Activated naive CD4-positive, alpha-beta T cell treated with anti-CD3 and anti-CD28 coated beads for 36 hours (primary cell): ENCODE measurements at regions not wholly inside any gene's neighbourhood (a gene's known extent, or its start where the extent isn't known, plus 50 kb on each side); places are given as distances from the start of the nearest gene placed in this dataset.

Experiments used
- CTCF ChIA-PET: fragments of 350-600 bp; sonication (Branson Sonifier 250); formaldehyde crosslinking; loops from one replicate; lab custom pipeline; 2021; ENCODE audit warnings: antibody characterized with exemption; lab: Charles Lee
- DNase-seq: peaks from one replicate; pipeline ENCODE4 v3.0.0-alpha.2; 2020
- H3K27ac Mint-ChIP-seq: one replicate; pipeline ENCODE4 v1.8.0; 2021; ENCODE audit warnings: mild to moderate bottlenecking, mixed read lengths
- H3K27me3 Mint-ChIP-seq: one replicate; pipeline ENCODE4 v1.8.0; 2021; ENCODE audit warnings: low read depth, mixed read lengths
- H3K36me3 Mint-ChIP-seq: one replicate; pipeline ENCODE4 v1.8.0; 2021; ENCODE audit warnings: low read depth, mixed read lengths
- H3K4me1 Mint-ChIP-seq: one replicate; pipeline ENCODE4 v1.8.0; 2021; ENCODE audit warnings: low read depth, mixed read lengths
- H3K4me3 Mint-ChIP-seq: one replicate; pipeline ENCODE4 v1.8.0; 2021; ENCODE audit warnings: mild to moderate bottlenecking, moderate library complexity, mixed read lengths
- H3K9me3 Mint-ChIP-seq: one replicate; pipeline ENCODE4 v1.8.0; 2021; ENCODE audit warnings: mixed read lengths
- intact Hi-C: fragments of 100-400 bp; cut with micrococcal nuclease; formaldehyde crosslinking; loops from one replicate; pipeline ENCODE4 v1.15.1; 2023

DNA sequence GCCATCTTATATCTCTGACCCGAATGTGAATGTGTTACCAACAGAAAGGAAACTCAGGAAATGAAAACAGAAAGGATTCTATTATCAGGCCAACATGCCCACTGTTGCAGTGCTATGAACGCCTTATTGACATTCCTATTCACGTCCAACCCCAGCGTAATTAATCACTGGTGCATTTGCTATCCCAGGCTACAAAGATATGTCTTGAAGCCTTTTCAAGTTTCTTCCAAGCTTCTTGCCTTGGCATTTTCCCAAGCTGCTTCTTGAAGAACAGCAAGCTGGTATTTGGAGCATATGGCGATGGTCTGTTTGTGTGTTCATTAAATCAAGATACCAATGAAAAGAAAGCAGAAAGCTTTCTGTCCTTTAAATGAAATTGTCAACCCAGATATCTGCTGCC is 579.2 kb upstream of the ZNF462 start:
- H3K36me3 Mint-ChIP-seq, result no peaks in the 10 kb centered on the region
- CTCF ChIA-PET, result no interaction called here
- no peak overlapping the region for H3K4me3 Mint-ChIP-seq
- H3K27ac Mint-ChIP-seq, result no peak overlapping the region
- H3K9me3 Mint-ChIP-seq, result peaks cover 11% of the 10 kb centered on the region
- H3K27me3 Mint-ChIP-seq, result no peaks in the 10 kb centered on the region
- H3K4me1 Mint-ChIP-seq, result no peaks in the 10 kb centered on the region
- intact Hi-C loops, result no loop called here
- no peak for DNase-seq

DNA sequence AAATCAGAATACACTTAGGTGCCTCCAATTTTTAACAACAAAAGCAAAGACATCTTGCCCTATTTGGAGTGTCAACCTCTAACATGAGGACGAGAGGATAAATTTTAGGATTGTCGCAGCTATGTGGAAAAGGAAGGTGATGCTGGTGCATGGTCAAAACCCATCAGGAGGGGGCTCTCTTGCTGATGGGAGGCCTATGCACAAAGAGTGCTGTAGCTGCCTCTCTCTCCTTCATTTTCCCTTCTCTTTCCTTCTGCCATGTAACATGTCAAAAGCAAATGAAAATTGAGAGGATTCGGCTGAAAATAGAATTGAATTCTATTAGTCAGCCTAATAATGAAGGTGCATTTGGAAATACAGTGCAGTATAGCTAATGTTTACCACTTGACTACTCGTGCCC is 578.7 kb upstream of the ZNF462 start:
- intact Hi-C loops, result no loop called here
- DNase-seq, result no peak
- no peaks in the 10 kb centered on the region for H3K4me1 Mint-ChIP-seq

DNA sequence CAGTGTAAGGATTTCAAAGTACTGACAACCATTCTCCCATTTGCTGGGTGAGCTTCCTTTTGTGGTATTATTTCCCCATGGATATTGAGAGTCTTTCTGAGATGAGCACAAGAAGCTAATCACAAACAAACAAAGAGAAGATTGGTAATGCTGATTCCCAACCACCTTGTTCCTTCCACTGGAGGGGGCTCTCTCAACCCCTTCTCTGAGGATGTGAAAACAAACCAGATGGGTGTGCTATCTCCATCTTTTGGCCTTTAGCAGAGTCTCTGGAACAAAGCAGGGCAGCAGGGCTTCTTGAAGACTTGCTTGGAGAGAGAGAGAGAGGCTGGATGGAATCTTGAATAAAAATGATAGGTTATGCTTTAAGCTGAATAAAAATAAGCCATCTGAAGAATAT is 576.7 kb upstream of the ZNF462 start:
- no peaks in the 10 kb centered on the region for H3K27me3 Mint-ChIP-seq
- no peaks in the 10 kb centered on the region for H3K4me1 Mint-ChIP-seq
- H3K9me3 Mint-ChIP-seq, result peaks cover 14% of the 10 kb centered on the region
- no peak overlapping the region for H3K4me3 Mint-ChIP-seq
- DNase-seq, result no peak
- CTCF ChIA-PET, result interaction anchor here (0.7 kb wide), 1 partner anchor 663 kb away, joined by 3 read pairs; no protein-coding TSS in a partner anchor
- H3K27ac Mint-ChIP-seq, result no peak overlapping the region
- H3K36me3 Mint-ChIP-seq, result no peaks in the 10 kb centered on the region
- intact Hi-C loops, result no loop called here

More for the DNA sequence above, 578.7 kb upstream of the ZNF462 start:
- Mint-ChIP-seq H3K4me3 (no peak overlapping the region), H3K9me3 (peaks cover 14% of the 10 kb centered on the region), H3K27ac (no peak overlapping the region), H3K27me3 (no peaks in the 10 kb centered on the region), H3K36me3 (no peaks in the 10 kb centered on the region)
- CTCF ChIA-PET, result no interaction called here

DNA sequence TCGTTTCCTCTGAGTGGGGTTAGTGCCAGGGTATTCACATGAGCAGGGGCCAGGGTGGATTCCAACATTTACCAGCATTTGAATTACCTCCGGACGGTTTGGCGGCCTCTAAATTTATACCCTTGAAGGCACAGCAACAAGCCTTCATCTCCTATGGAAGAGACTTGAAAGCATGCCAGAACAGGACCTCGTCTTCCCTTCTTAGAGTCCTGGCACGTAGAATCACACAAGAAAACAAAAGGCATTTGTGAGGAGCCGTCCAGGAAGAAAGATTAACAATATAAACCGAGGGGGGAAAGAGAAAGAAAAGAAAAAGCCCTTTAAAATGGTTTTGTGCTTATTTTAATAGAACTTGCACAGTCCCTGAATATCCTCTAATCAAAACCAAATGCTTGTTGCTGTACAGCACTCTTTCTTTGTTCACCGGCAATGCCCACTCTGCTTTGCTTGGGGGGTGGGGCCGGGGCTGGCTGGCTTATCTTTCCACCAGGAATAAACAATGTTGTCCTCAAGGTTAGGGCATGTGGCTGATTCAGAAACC is 575.8 kb upstream of the ZNF462 start:
- DNase-seq, result no peak
- Mint-ChIP-seq H3K27ac (no peak overlapping the region), H3K4me1 (no peaks in the 10 kb centered on the region), H3K27me3 (no peaks in the 10 kb centered on the region), H3K36me3 (no peaks in the 10 kb centered on the region), H3K9me3 (peaks cover 16% of the 10 kb centered on the region), H3K4me3 (no peak overlapping the region)
- intact Hi-C loops, result no loop called here
- CTCF ChIA-PET, result interaction anchor here (0.7 kb wide), 1 partner anchor 662 kb away, joined by 3 read pairs; no protein-coding TSS in a partner anchor

DNA sequence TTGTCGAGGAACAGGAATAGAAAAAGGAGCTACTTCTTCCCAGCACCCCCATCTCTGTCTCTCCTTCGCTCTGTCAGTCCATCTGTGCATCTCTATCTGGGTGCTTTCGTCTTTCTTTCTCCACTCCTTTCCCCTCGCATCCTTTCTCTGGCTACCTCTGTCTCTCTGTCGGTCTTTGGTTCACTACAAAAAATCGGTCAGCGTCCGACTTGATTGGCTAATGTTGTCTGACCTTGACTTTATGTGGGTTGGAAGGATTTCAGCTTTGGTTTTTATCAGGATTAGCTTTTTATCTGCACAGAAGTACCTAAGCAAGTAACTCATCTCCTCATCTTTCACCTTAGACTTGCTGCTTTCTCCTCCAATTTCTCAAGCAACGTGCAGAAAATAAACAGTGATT is 575.2 kb upstream of the ZNF462 start:
- Mint-ChIP-seq H3K27me3 (no peaks in the 10 kb centered on the region), H3K4me1 (no peaks in the 10 kb centered on the region), H3K36me3 (no peaks in the 10 kb centered on the region), H3K9me3 (peaks cover 15% of the 10 kb centered on the region), H3K4me3 (no peak overlapping the region), H3K27ac (no peak overlapping the region)
- CTCF ChIA-PET, result no interaction called here
- no peak for DNase-seq
- intact Hi-C loops, result no loop called here

DNA sequence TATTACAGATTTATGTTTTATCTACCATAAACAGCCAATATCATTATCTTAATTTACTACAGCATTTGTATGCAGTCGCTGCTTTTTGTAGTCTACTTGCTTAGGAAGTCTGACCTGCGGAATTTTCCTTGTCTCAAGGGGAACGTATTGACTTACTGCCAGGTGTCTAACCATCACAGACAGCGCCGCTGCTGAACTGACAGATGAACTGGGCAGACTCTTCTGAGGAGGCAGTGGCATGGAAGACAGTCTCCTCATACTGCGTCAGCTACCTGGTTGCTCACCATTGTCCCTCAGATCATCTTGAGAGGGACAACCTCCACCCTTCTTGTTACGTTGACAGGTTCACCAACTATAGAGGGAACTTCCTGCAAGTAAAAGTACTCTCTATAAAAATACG is 574.3 kb upstream of the ZNF462 start:
- Mint-ChIP-seq H3K36me3 (no peaks in the 10 kb centered on the region), H3K4me3 (no peak overlapping the region), H3K27me3 (no peaks in the 10 kb centered on the region), H3K27ac (no peak overlapping the region), H3K9me3 (peaks cover 12% of the 10 kb centered on the region), H3K4me1 (no peaks in the 10 kb centered on the region)
- CTCF ChIA-PET, result no interaction called here
- intact Hi-C loops, result no loop called here
- no peak for DNase-seq

DNA sequence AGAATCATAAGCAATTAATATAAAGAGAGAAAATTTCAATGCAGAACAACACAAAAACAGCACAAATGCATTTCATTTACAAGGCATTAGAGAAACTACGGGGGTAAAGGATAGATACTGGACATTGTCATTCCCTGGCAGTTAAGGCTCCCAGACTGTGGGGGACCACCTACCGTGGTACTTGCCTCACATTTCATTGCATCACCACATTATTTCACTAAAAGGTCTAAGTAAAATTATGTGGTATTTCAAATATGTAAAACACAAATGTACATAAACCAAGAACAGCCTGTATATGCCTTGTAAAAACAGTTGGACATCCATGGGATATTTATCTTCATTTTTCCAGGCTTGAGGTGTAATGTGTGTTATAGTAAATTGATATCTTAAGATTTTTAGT is 571.2 kb upstream of the ZNF462 start:
- H3K36me3 Mint-ChIP-seq, result no peaks in the 10 kb centered on the region
- CTCF ChIA-PET, result no interaction called here
- H3K4me3 Mint-ChIP-seq, result no peak overlapping the region
- intact Hi-C loops, result no loop called here
- H3K27me3 Mint-ChIP-seq, result no peaks in the 10 kb centered on the region
- H3K27ac Mint-ChIP-seq, result no peak overlapping the region
- DNase-seq, result no peak
- no peaks in the 10 kb centered on the region for H3K4me1 Mint-ChIP-seq
- H3K9me3 Mint-ChIP-seq, result peaks cover 12% of the 10 kb centered on the region

DNA sequence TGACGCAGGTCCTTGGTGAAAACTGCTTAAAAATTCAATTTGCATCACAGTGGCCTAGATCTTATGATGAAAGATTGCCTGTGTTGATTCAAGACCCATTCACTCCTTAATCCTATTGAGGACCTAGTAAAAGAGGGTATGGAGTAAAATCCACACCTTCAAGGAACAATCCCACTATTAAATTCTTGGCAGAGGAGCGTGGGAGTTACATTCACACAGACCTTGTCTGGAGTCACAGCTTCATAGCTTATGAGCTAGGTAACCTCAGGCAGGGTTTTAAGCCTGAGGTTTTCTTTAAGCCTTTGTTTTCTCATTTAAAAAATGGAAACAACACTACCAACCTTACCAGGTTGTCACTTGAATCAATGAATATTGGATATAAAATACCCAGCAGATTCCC is 566.5 kb upstream of the ZNF462 start:
- Mint-ChIP-seq H3K27ac (no peak overlapping the region), H3K36me3 (no peaks in the 10 kb centered on the region), H3K9me3 (peaks cover 8% of the 10 kb centered on the region), H3K4me3 (no peak overlapping the region), H3K27me3 (no peaks in the 10 kb centered on the region), H3K4me1 (no peaks in the 10 kb centered on the region)
- intact Hi-C loops, result no loop called here
- CTCF ChIA-PET, result no interaction called here
- DNase-seq, result no peak

DNA sequence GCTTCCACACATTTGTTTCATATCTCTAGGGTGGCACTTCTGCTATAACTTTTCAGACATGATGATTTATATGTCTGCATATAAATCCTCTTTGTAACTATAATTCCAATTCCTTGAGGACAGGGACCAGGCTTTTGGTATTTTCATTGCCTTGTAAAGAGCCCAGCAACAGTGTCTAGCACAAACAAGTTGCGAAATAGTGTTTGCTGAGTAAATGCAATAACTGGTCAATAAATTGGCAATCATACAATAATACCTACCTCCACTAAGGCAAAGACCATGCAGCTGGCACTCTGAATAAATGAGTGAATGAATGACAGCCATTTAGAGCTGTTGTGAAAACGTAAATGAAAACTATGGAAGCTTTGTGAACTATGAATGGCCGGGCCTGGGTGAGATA is 564.0 kb upstream of the ZNF462 start:
- no peak for DNase-seq
- peaks cover 9% of the 10 kb centered on the region for H3K9me3 Mint-ChIP-seq
- no peaks in the 10 kb centered on the region for H3K4me1 Mint-ChIP-seq
- CTCF ChIA-PET, result no interaction called here
- H3K36me3 Mint-ChIP-seq, result no peaks in the 10 kb centered on the region
- no peak overlapping the region for H3K4me3 Mint-ChIP-seq
- intact Hi-C loops, result no loop called here
- no peak overlapping the region for H3K27ac Mint-ChIP-seq
- no peaks in the 10 kb centered on the region for H3K27me3 Mint-ChIP-seq

DNA sequence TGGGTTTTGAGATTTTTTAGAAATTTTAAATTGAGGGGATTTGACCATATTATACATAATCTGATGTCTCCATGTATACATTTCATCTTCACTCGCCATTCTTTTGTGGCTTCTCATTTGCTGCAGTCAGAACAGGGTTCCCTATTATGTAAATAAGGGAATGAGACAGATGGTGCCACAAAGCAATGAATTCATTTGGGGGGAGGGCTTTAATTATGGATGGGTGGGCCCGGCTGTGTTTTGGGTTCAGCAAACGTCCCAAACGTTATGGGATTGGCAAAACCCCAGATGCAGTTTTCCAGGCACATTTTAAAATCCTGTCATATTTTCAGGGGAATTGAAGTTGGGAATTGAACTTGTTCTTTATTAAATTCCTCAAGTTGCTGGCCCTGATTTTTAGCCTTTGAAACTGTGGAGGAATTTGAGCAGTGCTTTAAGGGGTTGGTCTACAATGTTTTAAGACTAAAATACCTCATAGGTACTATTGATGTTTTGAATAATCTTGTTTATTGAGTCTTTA is 558.5 kb upstream of the ZNF462 start:
- Mint-ChIP-seq H3K27me3 (no peaks in the 10 kb centered on the region), H3K9me3 (peaks cover 6% of the 10 kb centered on the region), H3K36me3 (no peaks in the 10 kb centered on the region)

DNA sequence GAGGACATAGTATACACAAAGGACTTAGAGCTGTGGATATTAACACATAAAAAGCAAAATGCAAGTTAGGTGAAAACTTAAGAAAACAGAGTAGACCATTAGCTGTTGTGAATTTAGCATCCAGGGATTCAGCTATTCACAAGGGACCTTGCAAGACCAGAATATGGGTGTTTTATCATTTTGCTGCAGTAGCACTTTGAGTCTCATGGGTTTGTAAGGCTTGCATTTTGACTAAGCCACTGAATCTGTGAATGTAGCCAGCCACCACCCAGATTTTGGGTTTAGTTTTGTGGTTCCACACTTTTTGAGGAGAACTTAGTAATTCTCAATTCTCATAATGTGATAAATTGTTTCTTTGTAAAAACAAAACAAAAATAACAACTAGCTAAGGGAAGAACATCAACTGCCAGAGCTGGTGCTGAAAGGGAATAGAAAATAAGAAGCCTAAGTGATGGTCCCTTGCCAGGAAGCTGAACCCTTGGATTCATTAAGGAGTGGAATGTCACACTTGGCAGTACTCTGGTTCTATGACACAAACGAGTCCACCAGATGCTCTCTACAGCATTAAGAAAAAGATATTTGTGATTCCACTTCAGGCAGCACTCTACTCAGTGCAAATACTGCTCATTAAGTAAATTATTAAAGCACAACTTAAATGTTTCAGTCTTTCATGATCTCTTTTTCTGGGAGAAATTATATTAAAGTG is 557.4 kb upstream of the ZNF462 start:
- intact Hi-C loops, result no loop called here
- H3K9me3 Mint-ChIP-seq, result peaks cover 6% of the 10 kb centered on the region
- CTCF ChIA-PET, result no interaction called here
- no peak overlapping the region for H3K4me3 Mint-ChIP-seq
- no peak overlapping the region for H3K27ac Mint-ChIP-seq
- H3K36me3 Mint-ChIP-seq, result no peaks in the 10 kb centered on the region
- no peaks in the 10 kb centered on the region for H3K4me1 Mint-ChIP-seq
- H3K27me3 Mint-ChIP-seq, result no peaks in the 10 kb centered on the region
- no peak for DNase-seq

More for the DNA sequence above, 558.5 kb upstream of the ZNF462 start:
- intact Hi-C loops, result no loop called here
- CTCF ChIA-PET, result no interaction called here
- Mint-ChIP-seq H3K27ac (no peak overlapping the region), H3K4me1 (no peaks in the 10 kb centered on the region), H3K4me3 (no peak overlapping the region)
- no peak for DNase-seq

DNA sequence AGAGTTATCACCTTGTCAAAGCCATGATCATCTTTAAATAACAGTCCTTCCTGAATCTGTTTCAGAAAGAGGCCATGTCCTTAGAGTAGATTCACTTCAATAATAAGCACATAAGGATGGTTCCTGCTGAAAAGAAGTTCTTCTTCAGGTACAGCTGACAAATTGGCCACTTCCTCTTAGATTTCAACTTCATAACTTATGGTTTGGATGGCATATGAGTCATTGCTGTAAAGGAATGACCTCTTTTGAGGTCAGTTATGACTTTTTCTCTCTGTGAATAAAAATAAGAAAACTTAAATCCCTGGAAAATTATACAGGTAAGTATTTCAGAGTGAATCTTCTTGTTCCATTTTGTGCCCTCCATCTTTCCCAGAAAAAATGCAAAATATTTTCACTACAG is 555.3 kb upstream of the ZNF462 start:
- Mint-ChIP-seq H3K27ac (no peak overlapping the region), H3K36me3 (no peaks in the 10 kb centered on the region), H3K4me1 (no peaks in the 10 kb centered on the region), H3K9me3 (peaks cover 2% of the 10 kb centered on the region), H3K27me3 (no peaks in the 10 kb centered on the region), H3K4me3 (no peak overlapping the region)
- DNase-seq, result no peak
- intact Hi-C loops, result no loop called here
- CTCF ChIA-PET, result no interaction called here

DNA sequence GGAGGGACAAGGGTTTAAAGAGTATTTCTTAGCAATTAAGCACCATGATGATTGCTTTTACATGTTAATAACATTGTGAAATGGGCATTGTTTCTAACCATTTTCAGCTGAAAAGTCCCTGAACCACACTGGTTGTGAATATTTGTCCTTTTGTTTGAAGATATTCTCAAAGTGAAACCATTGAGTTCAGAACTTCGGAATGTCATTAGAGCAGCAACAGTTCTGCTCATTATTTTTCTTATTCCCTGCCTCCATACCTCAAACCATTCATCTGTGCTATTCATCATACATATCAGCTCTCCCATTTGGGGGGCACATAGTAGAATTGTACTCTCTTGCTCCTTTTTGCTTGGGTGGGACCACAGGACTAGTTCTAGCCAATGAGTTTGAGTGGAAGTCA is 553.0 kb upstream of the ZNF462 start:
- Mint-ChIP-seq H3K4me1 (no peaks in the 10 kb centered on the region), H3K4me3 (no peak overlapping the region), H3K27ac (no peak overlapping the region), H3K36me3 (no peaks in the 10 kb centered on the region), H3K9me3 (peaks cover 2% of the 10 kb centered on the region), H3K27me3 (no peaks in the 10 kb centered on the region)
- DNase-seq, result no peak
- intact Hi-C loops, result no loop called here
- CTCF ChIA-PET, result no interaction called here
